GM23338 (cell line): ENCODE measurements at regions not wholly inside any gene's neighbourhood (a gene's known extent, or its start where the extent isn't known, plus 50 kb on each side); places are given as distances from the start of the nearest gene placed in this dataset.

ENCODE experiments used
- ATAC-seq: fragments of 200-7000 bp; cut with Tn5 transposase; 3 replicates; pipeline ENCODE4 v1.9.1; 2020
- DNase-seq: peaks from one replicate; pipeline ENCODE4 v3.0.0-alpha.2; 2015; ENCODE audit warnings: low spot score
- H2AFZ ChIP-seq: fragments of 200-600 bp; sonication (generic); 2 replicates; pipeline ENCODE4 v1.8.0; 2016; ENCODE audit warnings: antibody characterized with exemption, mild to moderate bottlenecking, moderate library complexity
- H3F3A ChIP-seq: fragments of 200-600 bp; sonication (generic); replicated peaks from 2 replicates; pipeline ENCODE4 v1.8.0; 2017; ENCODE audit warnings: antibody characterized with exemption, mixed run types, low read depth
- H3K27ac ChIP-seq: fragments of 200-600 bp; sonication (generic); 2 replicates; pipeline ENCODE4 v1.6.1; 2016; ENCODE audit warnings: low read depth
- H3K27me3 ChIP-seq: fragments of 200-600 bp; sonication (generic); 2 replicates; pipeline ENCODE4 v1.8.0; 2016; ENCODE audit warnings: mild to moderate bottlenecking, mixed run types, moderate library complexity; ENCODE audit not compliant: insufficient read depth
- H3K36me3 ChIP-seq: fragments of 200-600 bp; sonication (generic); 2 replicates; pipeline ENCODE4 v1.8.0; 2016; ENCODE audit warnings: mild to moderate bottlenecking; ENCODE audit not compliant: insufficient read depth
- H3K4me1 ChIP-seq: fragments of 200-600 bp; sonication (generic); 2 replicates; pipeline ENCODE4 v1.8.0; 2016; ENCODE audit warnings: mild to moderate bottlenecking, moderate library complexity; ENCODE audit not compliant: insufficient read depth
- H3K4me2 ChIP-seq: fragments of 200-600 bp; sonication (generic); 2 replicates; pipeline ENCODE4 v1.7.1; 2017; ENCODE audit warnings: mixed run types
- H3K4me3 ChIP-seq: fragments of 200-600 bp; sonication (generic); 2 replicates; pipeline ENCODE4 v1.6.1; 2016; ENCODE audit warnings: mixed run types
- H3K79me2 ChIP-seq: fragments of 200-600 bp; sonication (generic); replicated peaks from 2 replicates; pipeline ENCODE4 v1.8.0; 2017; ENCODE audit warnings: mild to moderate bottlenecking; ENCODE audit not compliant: insufficient read depth
- H3K9me2 ChIP-seq: fragments of 200-600 bp; sonication (generic); 2 replicates; pipeline ENCODE4 v1.8.0; 2017; ENCODE audit not compliant: insufficient read depth
- H4K20me1 ChIP-seq: fragments of 200-600 bp; sonication (generic); replicated peaks from 2 replicates; pipeline ENCODE4 v1.8.0; 2017; ENCODE audit warnings: mild to moderate bottlenecking; ENCODE audit not compliant: insufficient read depth
- H3K27ac Mint-ChIP-seq: 2 replicates; pipeline ENCODE4 v1.8.0; 2020; ENCODE audit warnings: inconsistent platforms, mild to moderate bottlenecking, moderate library complexity, mixed read lengths
- H3K27me3 Mint-ChIP-seq: 3 replicates; pipeline ENCODE4 v1.8.0; 2022; ENCODE audit warnings: low read depth, mild to moderate bottlenecking, moderate library complexity, mixed read lengths, inconsistent platforms; ENCODE audit not compliant: insufficient read depth, poor library complexity
- H3K36me3 Mint-ChIP-seq: 3 replicates; pipeline ENCODE4 v1.8.0; 2021; ENCODE audit warnings: low read depth, mild to moderate bottlenecking, inconsistent platforms, moderate library complexity, mixed read lengths
- H3K4me1 Mint-ChIP-seq: 3 replicates; pipeline ENCODE4 v1.8.0; 2020; ENCODE audit warnings: mild to moderate bottlenecking, inconsistent platforms, mixed read lengths
- H3K4me3 Mint-ChIP-seq: 3 replicates; pipeline ENCODE4 v1.8.0; 2021; ENCODE audit warnings: moderate library complexity, mild to moderate bottlenecking, inconsistent platforms, mixed read lengths
- H3K9me3 Mint-ChIP-seq: 3 replicates; pipeline ENCODE4 v1.8.0; 2020; ENCODE audit warnings: moderate library complexity, mild to moderate bottlenecking, inconsistent platforms, mixed read lengths
- EZH2 ChIP-seq: fragments of 200-600 bp; sonication (generic); IDR thresholded peaks from one replicate; pipeline ENCODE4 v1.8.0; 2017; ENCODE audit warnings: antibody characterized with exemption, mild to moderate bottlenecking, low read depth; ENCODE audit not compliant: unreplicated experiment
- POLR2AphosphoS5 ChIP-seq: IDR thresholded peaks from 2 replicates; pipeline ENCODE4 v1.6.1; 2016; ENCODE audit warnings: antibody characterized with exemption, low read depth
- REST ChIP-seq: IDR thresholded peaks from one replicate; pipeline ENCODE4 v1.6.1; 2018; ENCODE audit warnings: antibody characterized with exemption; ENCODE audit not compliant: unreplicated experiment
- STAT1 ChIP-seq: IDR thresholded peaks from one replicate; pipeline ENCODE4 v1.6.1; 2016; ENCODE audit warnings: antibody characterized with exemption; ENCODE audit not compliant: unreplicated experiment
- ZNF462 ChIP-seq: fragments of 250-450 bp; sonication (Bioruptor Pico); IDR thresholded peaks from 2 replicates; pipeline ENCODE4 v1.5.0; 2020; ENCODE audit warnings: mild to moderate bottlenecking, moderate library complexity
- TF ChIP-seq, protein P1 (sequence below): IDR thresholded peaks from 2 replicates; pipeline ENCODE4 v1.6.1; 2016; ENCODE audit warnings: antibody characterized with exemption

GRCh38 chr2:47312491-47312850 lies 56.6 kb upstream of the EPCAM start (continued):
- no peak for TF ChIP-seq POLR2AphosphoS5
- TF ChIP-seq EZH2 = no peak
- no peak for TF ChIP-seq ZNF462
- TF ChIP-seq, protein P1, sequence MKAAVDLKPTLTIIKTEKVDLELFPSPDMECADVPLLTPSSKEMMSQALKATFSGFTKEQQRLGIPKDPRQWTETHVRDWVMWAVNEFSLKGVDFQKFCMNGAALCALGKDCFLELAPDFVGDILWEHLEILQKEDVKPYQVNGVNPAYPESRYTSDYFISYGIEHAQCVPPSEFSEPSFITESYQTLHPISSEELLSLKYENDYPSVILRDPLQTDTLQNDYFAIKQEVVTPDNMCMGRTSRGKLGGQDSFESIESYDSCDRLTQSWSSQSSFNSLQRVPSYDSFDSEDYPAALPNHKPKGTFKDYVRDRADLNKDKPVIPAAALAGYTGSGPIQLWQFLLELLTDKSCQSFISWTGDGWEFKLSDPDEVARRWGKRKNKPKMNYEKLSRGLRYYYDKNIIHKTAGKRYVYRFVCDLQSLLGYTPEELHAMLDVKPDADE = no peak
- TF ChIP-seq STAT1 = no peak

GRCh38 chr2:47311764-47312490 lies 57.2 kb upstream of the EPCAM start:
- H3K27ac ChIP-seq = no peak overlapping the region
- Mint-ChIP-seq H3K4me1 (peaks cover 19% of the 10 kb centered on the region), H3K9me3 (no peaks in the 10 kb centered on the region), H3K27ac (no peak overlapping the region), H3K36me3 (no peaks in the 10 kb centered on the region), H3K27me3 (peaks cover 8% of the 10 kb centered on the region), H3K4me3 (no peak overlapping the region)
- H3K79me2 ChIP-seq = no peaks in the 10 kb centered on the region
- H3K9me2 ChIP-seq = no peaks in the 10 kb centered on the region
- DNase-seq = no peak
- no peak overlapping the region for H3K4me3 ChIP-seq
- no peak overlapping the region for H2AFZ ChIP-seq
- H4K20me1 ChIP-seq = no peaks in the 10 kb centered on the region
- no peak for ATAC-seq
- no peak overlapping the region for H3K4me2 ChIP-seq
- H3K4me1 ChIP-seq = peaks cover 16% of the 10 kb centered on the region
- TF ChIP-seq REST (no peak), POLR2AphosphoS5 (no peak)
- TF ChIP-seq, protein P1 = no peak
- H3F3A ChIP-seq = no peaks in the 10 kb centered on the region
- H3K36me3 ChIP-seq = no peaks in the 10 kb centered on the region
- no peaks in the 10 kb centered on the region for H3K27me3 ChIP-seq
